Keratinocyte (primary cell): ENCODE measurements at regions not wholly inside any gene's neighbourhood (a gene's known extent, or its start where the extent isn't known, plus 50 kb on each side); places are given as distances from the start of the nearest gene placed in this dataset.

Experiments
- EZH2 ChIP-seq: IDR thresholded peaks from one replicate; pipeline ENCODE4 v1.6.1; 2012; ENCODE audit warnings: inconsistent platforms, mild to moderate bottlenecking, low read length, moderate library complexity
- TF ChIP-seq, protein P1 (sequence below), 3 experiments: IDR thresholded peaks in 1 of 3; conservative IDR thresholded peaks in 1 of 3; optimal IDR thresholded peaks in 1 of 3; 2 replicates in 2 of 3; 3 replicates in 1 of 3; pipeline versions ENCODE3 to v1.5.1; 2011; ENCODE audit warnings: low read length in 3 of 3, mild to moderate bottlenecking in 3 of 3, moderate library complexity in 2 of 3, control low read depth in 1 of 3, inconsistent platforms in 1 of 3; ENCODE audit not compliant: insufficient read depth in 2 of 3; ENCODE audit errors: extremely low read depth in 1 of 3

DNA sequence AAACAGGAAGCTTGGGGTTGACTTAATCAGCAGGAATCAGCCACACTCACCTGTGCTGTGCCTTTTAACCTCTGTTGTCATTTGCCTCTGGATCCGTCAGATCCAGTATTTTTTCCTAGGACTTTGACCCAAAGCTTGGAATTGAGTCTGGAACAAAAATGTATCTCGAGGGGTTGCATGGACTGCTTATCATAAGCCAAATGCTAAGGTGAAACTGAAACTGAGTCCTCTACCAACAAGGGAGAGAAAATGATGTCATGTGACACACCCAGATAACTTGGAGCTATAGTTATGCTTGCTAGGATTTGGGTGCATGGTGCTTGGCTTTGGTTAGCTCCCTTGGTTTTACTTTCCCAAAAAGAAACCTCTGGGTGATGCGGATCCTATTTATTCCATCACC lies 2158.6 kb upstream of the PIK3C3 start:
- TF ChIP-seq, protein P1, sequence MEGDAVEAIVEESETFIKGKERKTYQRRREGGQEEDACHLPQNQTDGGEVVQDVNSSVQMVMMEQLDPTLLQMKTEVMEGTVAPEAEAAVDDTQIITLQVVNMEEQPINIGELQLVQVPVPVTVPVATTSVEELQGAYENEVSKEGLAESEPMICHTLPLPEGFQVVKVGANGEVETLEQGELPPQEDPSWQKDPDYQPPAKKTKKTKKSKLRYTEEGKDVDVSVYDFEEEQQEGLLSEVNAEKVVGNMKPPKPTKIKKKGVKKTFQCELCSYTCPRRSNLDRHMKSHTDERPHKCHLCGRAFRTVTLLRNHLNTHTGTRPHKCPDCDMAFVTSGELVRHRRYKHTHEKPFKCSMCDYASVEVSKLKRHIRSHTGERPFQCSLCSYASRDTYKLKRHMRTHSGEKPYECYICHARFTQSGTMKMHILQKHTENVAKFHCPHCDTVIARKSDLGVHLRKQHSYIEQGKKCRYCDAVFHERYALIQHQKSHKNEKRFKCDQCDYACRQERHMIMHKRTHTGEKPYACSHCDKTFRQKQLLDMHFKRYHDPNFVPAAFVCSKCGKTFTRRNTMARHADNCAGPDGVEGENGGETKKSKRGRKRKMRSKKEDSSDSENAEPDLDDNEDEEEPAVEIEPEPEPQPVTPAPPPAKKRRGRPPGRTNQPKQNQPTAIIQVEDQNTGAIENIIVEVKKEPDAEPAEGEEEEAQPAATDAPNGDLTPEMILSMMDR (optimal IDR thresholded peaks at IDR 0.05 in 1 of 3, IDR thresholded peaks at IDR 0.05 in 1 of 3, conservative IDR thresholded peaks at IDR 0.05 in 1 of 3; ENCODE audit: extremely low read depth in 1 of 3, insufficient read depth in 2 of 3, low read length in 3 of 3): no peak
- TF ChIP-seq EZH2: no peak
